A549 (cell line): ENCODE measurements at regions not wholly inside any gene's neighbourhood (a gene's known extent, or its start where the extent isn't known, plus 50 kb on each side); places are given as distances from the start of the nearest gene placed in this dataset.

Experiments
- ATAC-seq, 2 experiments: fragments of 200-7000 bp in 1 of 2; fragments of >200 bp in 1 of 2; cut with Nextera tagmentation in 1 of 2; cut with Tn5 transposase in 1 of 2; 3 replicates each; pipeline versions ENCODE4 v1.8.0 to v1.9.1; 2018 to 2020; ENCODE audit warnings: mild to moderate bottlenecking in 1 of 2, moderate library complexity in 1 of 2
- CTCF ChIA-PET: fragments of 300-600 bp; sonication (Branson Sonifier 250); formaldehyde crosslinking; extraction: SDS; loops from one replicate; lab custom pipeline; 2021; ENCODE audit warnings: antibody characterized with exemption, inconsistent platforms; lab: Yijun Ruan, JAX
- POLR2A ChIA-PET: fragments of 350-600 bp; formaldehyde crosslinking; extraction: SDS; loops from one replicate; lab custom pipeline; 2021; ENCODE audit warnings: antibody characterized with exemption, inconsistent platforms; lab: Yijun Ruan, JAX
- DNase-seq, 2 experiments: peaks; one replicate each; pipeline versions ENCODE4 v3.0.0 to v3.0.0-alpha.2; 2011 to 2016; ENCODE audit warnings: low read depth in 1 of 2, low spot score in 1 of 2
- FAIRE-seq: peaks from 2 replicates; lab custom pipeline; 2011; peaks lifted over from hg19 to GRCh38; lab: Jason Lieb, UNC
- H3K27ac ChIP-seq, 2 experiments: fragments of >200 bp; sonication (Bioruptor Twin); formaldehyde crosslinking; 3 replicates each; pipeline ENCODE4 v1.5.1; 2016 to 2017
- H3K4me1 ChIP-seq: fragments of >200 bp; sonication (Bioruptor Twin); formaldehyde crosslinking; 3 replicates; pipeline ENCODE4 v1.6.1; 2016
- H3K4me2 ChIP-seq: fragments of >200 bp; sonication (Bioruptor Twin); formaldehyde crosslinking; 3 replicates; pipeline ENCODE4 v1.6.1; 2016
- H3K4me3 ChIP-seq: fragments of >200 bp; sonication (Bioruptor Twin); formaldehyde crosslinking; 3 replicates; pipeline ENCODE4 v1.5.1; 2016
- H3K9me3 ChIP-seq: fragments of >200 bp; sonication (Bioruptor Twin); formaldehyde crosslinking; 3 replicates; pipeline ENCODE4 v1.6.1; 2016
- ATOH8 ChIP-seq: fragments of 250-450 bp; sonication (Bioruptor Pico); IDR thresholded peaks from 2 replicates; pipeline ENCODE4 v1.5.0; 2020; ENCODE audit warnings: low read depth, mild to moderate bottlenecking, moderate library complexity
- BCL3 ChIP-seq: fragments of >200 bp; sonication (Bioruptor Twin); formaldehyde crosslinking; IDR thresholded peaks from 3 replicates; pipeline ENCODE4 v1.6.1; 2016
- BHLHE40 ChIP-seq: IDR thresholded peaks from 2 replicates; pipeline ENCODE4 v1.6.1; 2012; ENCODE audit warnings: low read depth, low read length, inconsistent platforms
- E2F6 ChIP-seq: IDR thresholded peaks from 2 replicates; pipeline ENCODE4 v1.6.1; 2012; ENCODE audit warnings: low read depth, borderline replicate concordance
- EHF ChIP-seq: fragments of 250-450 bp; sonication (Bioruptor Pico); IDR thresholded peaks from 2 replicates; pipeline ENCODE4 v1.5.0; 2020; ENCODE audit warnings: mild to moderate bottlenecking
- ESRRA ChIP-seq: fragments of 150-350 bp; IDR thresholded peaks from 2 replicates; pipeline ENCODE4 v1.6.1; 2014; ENCODE audit warnings: mild to moderate bottlenecking, low read length, borderline replicate concordance
- FOSL2 ChIP-seq, 2 experiments: fragments of 450-650 bp in 1 of 2; fragments of >200 bp in 1 of 2; sonication (Bioruptor Twin) in 1 of 2; formaldehyde crosslinking; IDR thresholded peaks; 2 replicates each; pipeline versions ENCODE4 v1.5.0 to v1.6.1; 2016 to 2020; ENCODE audit warnings: mild to moderate bottlenecking in 1 of 2, moderate library complexity in 1 of 2
- GATA3 ChIP-seq: IDR thresholded peaks from 2 replicates; pipeline ENCODE4 v1.6.1; 2012; ENCODE audit warnings: borderline replicate concordance
- HEYL ChIP-seq: fragments of 250-450 bp; sonication (Bioruptor Pico); IDR thresholded peaks from 2 replicates; pipeline ENCODE4 v1.8.0; 2021; ENCODE audit warnings: mild to moderate bottlenecking, moderate library complexity
- HOXB13 ChIP-seq: fragments of 250-450 bp; sonication (Bioruptor Pico); IDR thresholded peaks from 2 replicates; pipeline ENCODE4 v1.5.0; 2020; ENCODE audit warnings: low read depth, mild to moderate bottlenecking, moderate library complexity
- KDM5A ChIP-seq: fragments of 200-600 bp; sonication (generic); IDR thresholded peaks from 2 replicates; pipeline ENCODE4 v1.6.1; 2016; ENCODE audit warnings: antibody characterized with exemption, mild to moderate bottlenecking
- MAFK ChIP-seq: fragments of 450-650 bp; IDR thresholded peaks from 2 replicates; pipeline ENCODE4 v1.6.1; 2014; ENCODE audit not compliant: partially characterized antibody
- MAX ChIP-seq: IDR thresholded peaks from 2 replicates; pipeline ENCODE4 v1.6.1; 2012
- NFE2L2 ChIP-seq: fragments of 150-350 bp; conservative IDR thresholded peaks from 2 replicates; pipeline ENCODE4 v1.6.1; 2014; ENCODE audit warnings: low read length
- NPAS2 ChIP-seq: fragments of 250-450 bp; sonication (Bioruptor Pico); IDR thresholded peaks from 2 replicates; pipeline ENCODE4 v1.8.0; 2022; ENCODE audit warnings: mild to moderate bottlenecking, moderate library complexity, borderline replicate concordance
- POLR2A ChIP-seq: IDR thresholded peaks from 2 replicates; pipeline ENCODE4 v1.6.1; 2012; ENCODE audit warnings: mild to moderate bottlenecking, low read length
- RAD21 ChIP-seq, 2 experiments: fragments of >200 bp in 1 of 2; sonication (Bioruptor Twin) in 1 of 2; formaldehyde crosslinking in 1 of 2; IDR thresholded peaks in 1 of 2; conservative IDR thresholded peaks in 1 of 2; 2 replicates in 1 of 2; 3 replicates in 1 of 2; pipeline ENCODE4 v1.6.1; 2012 to 2018; ENCODE audit warnings: inconsistent platforms in 1 of 2
- RARB ChIP-seq: fragments of 250-450 bp; sonication (Bioruptor Pico); IDR thresholded peaks from 2 replicates; pipeline ENCODE4 v1.8.0; 2021; ENCODE audit warnings: mild to moderate bottlenecking, moderate library complexity
- REST ChIP-seq: fragments of 200-600 bp; sonication (generic); IDR thresholded peaks from 2 replicates; pipeline ENCODE4 v1.6.1; 2016; ENCODE audit warnings: antibody characterized with exemption, mild to moderate bottlenecking, moderate library complexity
- RFX5 ChIP-seq: fragments of 450-650 bp; IDR thresholded peaks from 2 replicates; pipeline ENCODE4 v1.7.1; 2014; ENCODE audit warnings: antibody characterized with exemption, mild to moderate bottlenecking, moderate library complexity
- SREBF2 ChIP-seq: fragments of 450-650 bp; IDR thresholded peaks from 2 replicates; pipeline ENCODE4 v1.6.1; 2014; ENCODE audit warnings: mild to moderate bottlenecking, moderate library complexity
- TP53 ChIP-seq: fragments of 250-450 bp; sonication (Bioruptor Pico); IDR thresholded peaks from 2 replicates; pipeline ENCODE4 v1.5.0; 2021; ENCODE audit warnings: mild to moderate bottlenecking, moderate library complexity
- WGBS: methylation state at CpG from one replicate; pipeline ENCODE4 v1.1.6; 2017; ENCODE audit errors: missing lambda C conversion rate; 5-methylcytosine and 5-hydroxymethylcytosine counted together

GRCh38 chr13:34512817-34513216, 429.3 kb upstream of the NBEA start:
- POLR2A ChIA-PET, result no interaction called here
- Histone ChIP-seq H3K4me3 (no peak overlapping the region), H3K4me2 (no peak overlapping the region), H3K27ac (no peak overlapping the region), H3K9me3 (no peaks in the 10 kb centered on the region), H3K4me1 (no peaks in the 10 kb centered on the region)
- TF ChIP-seq MAFK (peak; percentile 94), SREBF2 (no peak)
- DNase-seq, result no peak
- ATAC-seq, result no peak
- 77% methylated on average over 3 of the region's 3 CpGs for whole genome bisulfite sequencing
- CTCF ChIA-PET, result interaction anchor here (1.3 kb wide), 1 partner anchor 9 kb away, joined by 3 read pairs; no protein-coding TSS in a partner anchor
- no peak for FAIRE-seq

- DNase-seq (no peak), FAIRE-seq (no peak), ATAC-seq (no peak)
- Histone ChIP-seq H3K4me3 (no peak overlapping the region), H3K4me1 (no peaks in the 10 kb centered on the region), H3K27ac (no peak overlapping the region), H3K4me2 (no peak overlapping the region), H3K9me3 (no peaks in the 10 kb centered on the region)
- TF ChIP-seq MAX (no peak), ESRRA (no peak), RFX5 (no peak), BCL3 (no peak)
- POLR2A ChIA-PET, result no interaction called here
- WGBS, result 79% methylated on average over 1 of the region's 1 CpG
- CTCF ChIA-PET, result interaction anchor here (1.3 kb wide), 1 partner anchor 9 kb away, joined by 3 read pairs; no protein-coding TSS in a partner anchor
Observed at GRCh38 chr13:34513526-34513925, 428.5 kb upstream of the NBEA start.

- ChIA-PET POLR2A (no interaction called here), CTCF (no interaction called here)
- no peak overlapping the region for H3K27ac ChIP-seq
- DNase-seq, result no peak
- H3K4me2 ChIP-seq, result no peak overlapping the region
- no peak overlapping the region for H3K4me3 ChIP-seq
- TF ChIP-seq HEYL (CRISPR knock-in tag), result no peak
- TF ChIP-seq TP53 (CRISPR knock-in tag), result no peak
- TF ChIP-seq GATA3, result no peak
- TF ChIP-seq KDM5A, result no peak
- no peak for TF ChIP-seq REST
- TF ChIP-seq, all 56 proteins: peak for 0
- ATAC-seq (no peak), FAIRE-seq (no peak)
- Histone ChIP-seq H3K4me1 (no peaks in the 10 kb centered on the region), H3K9me3 (no peaks in the 10 kb centered on the region)
- 82% methylated on average over 3 of the region's 3 CpGs for WGBS
Observed at GRCh38 chr13:34515201-34515600, 426.9 kb upstream of the NBEA start.

- WGBS, result 95% methylated on average over 5 of the region's 5 CpGs
- ATAC-seq, result no peak
- TF ChIP-seq E2F6 (no peak), MAX (no peak), GATA3 (no peak), NPAS2 (CRISPR knock-in tag) (no peak), RAD21 (conservative IDR thresholded peaks at IDR 0.05 in 1 of 2, IDR thresholded peaks at IDR 0.05 in 1 of 2) (no peak), BHLHE40 (no peak), RFX5 (no peak), RARB (CRISPR knock-in tag) (no peak), FOSL2 (IDR thresholded peaks at IDR 0.05) (no peak), FOSL2 (CRISPR knock-in tag; IDR thresholded peaks at IDR 0.05) (no peak), EHF (no peak), ATOH8 (CRISPR knock-in tag) (no peak), POLR2A (no peak), BCL3 (no peak), NFE2L2 (no peak), HOXB13 (CRISPR knock-in tag) (no peak)
Observed at GRCh38 chr13:34521171-34521570, 420.9 kb upstream of the NBEA start.

More at GRCh38 chr13:34521171-34521570, 420.9 kb upstream of the NBEA start:
- peak overlapping the region in 1 of 2 experiments; percentile 46; a peak in 1 of 6 replicates for H3K27ac ChIP-seq
- ChIA-PET CTCF (no interaction called here), POLR2A (no interaction called here)
- no peak overlapping the region for H3K4me3 ChIP-seq
- DNase-seq (no peak), FAIRE-seq (no peak)
- H3K9me3 ChIP-seq, result no peaks in the 10 kb centered on the region
- no peak overlapping the region for H3K4me2 ChIP-seq
- peaks cover 21% of the 10 kb centered on the region for H3K4me1 ChIP-seq
